ENCODE measurements at regions not wholly inside any gene's neighbourhood (a gene's known extent, or its start where the extent isn't known, plus 50 kb on each side); places are given as distances from the start of the nearest gene placed in this dataset.
"Not testable (repeated sequence)": the region's sequence is repeated elsewhere in the genome, so short reads cannot be mapped to it uniquely, and the experiment has no call there.

GRCh38 chr1:190904091-190904695 lies 426.5 kb upstream of the BRINP3 start:
- Histone ChIP-seq H3K36me3 (ENCODE audit: insufficient read depth) (no peaks in the 10 kb centered on the region), H3K4me3 (ENCODE audit: low read depth, low read length) (no peak overlapping the region), H3K4me1 (ENCODE audit: insufficient read depth) (no peaks in the 10 kb centered on the region), H3K27ac (ENCODE audit: low read depth) (no peak overlapping the region)
- no peak for DNase-seq (ENCODE audit: extremely low spot score)
- 67% methylated on average over 2 of the region's 2 CpGs for WGBS

DNA sequence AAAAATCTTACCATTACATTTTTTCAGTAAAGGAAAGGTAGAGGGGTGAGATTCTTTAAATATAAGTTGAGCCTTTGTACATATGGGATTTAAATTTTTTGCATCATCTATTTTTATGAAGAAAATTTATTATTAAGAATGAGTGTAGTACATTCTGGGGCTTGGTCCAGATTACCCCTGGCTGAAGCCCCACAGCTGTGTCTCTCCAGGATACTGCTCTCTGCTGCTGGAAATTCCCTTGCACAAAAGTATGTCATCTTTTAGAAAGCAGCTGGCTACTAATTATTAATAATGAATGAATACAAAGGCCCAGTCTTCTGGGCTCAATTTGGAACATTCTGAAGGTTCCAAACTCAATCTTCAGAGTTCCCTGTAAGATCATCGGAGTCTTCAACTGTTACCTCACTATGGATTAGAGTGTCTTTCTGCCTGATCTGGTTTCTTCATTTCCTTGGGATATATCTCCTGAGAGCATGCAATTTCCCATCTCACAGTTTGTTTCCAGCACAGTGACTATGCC lies 428.6 kb upstream of the BRINP3 start:
- DNase-seq (ENCODE audit: extremely low spot score), result no peak
- Histone ChIP-seq H3K27ac (ENCODE audit: low read depth) (no peak overlapping the region), H3K36me3 (ENCODE audit: insufficient read depth) (no peaks in the 10 kb centered on the region), H3K4me3 (ENCODE audit: low read depth, low read length) (no peak overlapping the region), H3K4me1 (ENCODE audit: insufficient read depth) (no peaks in the 10 kb centered on the region)
- 63% methylated on average over 1 of the region's 1 CpG for whole genome bisulfite sequencing

DNA sequence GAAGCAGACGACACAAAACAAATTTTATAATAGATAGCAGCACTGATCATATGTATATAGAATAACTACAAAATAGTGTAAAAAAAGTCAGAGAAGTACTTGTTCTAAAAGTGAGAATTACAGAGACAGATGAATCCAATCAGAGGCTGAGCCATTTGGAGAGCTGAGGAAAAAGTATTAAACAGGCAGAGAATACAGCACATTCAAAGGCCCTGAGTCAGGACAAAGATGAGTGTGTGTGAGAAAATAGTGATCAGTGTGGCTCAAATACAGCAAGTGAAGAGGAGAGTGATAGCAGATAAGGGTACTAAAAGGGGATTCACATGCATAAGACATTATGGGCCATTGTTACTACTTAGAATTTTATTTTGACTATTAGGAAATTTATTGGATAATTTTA lies 430.6 kb upstream of the BRINP3 start:
- no peaks in the 10 kb centered on the region for H3K4me1 ChIP-seq (ENCODE audit: insufficient read depth)
- DNase-seq (ENCODE audit: extremely low spot score), result no peak
- no peak overlapping the region for H3K4me3 ChIP-seq (ENCODE audit: low read depth, low read length)
- H3K36me3 ChIP-seq (ENCODE audit: insufficient read depth), result no peaks in the 10 kb centered on the region
- H3K27ac ChIP-seq (ENCODE audit: low read depth), result no peak overlapping the region
- 94% methylated on average over 1 of the region's 1 CpG for WGBS

GRCh38 chr1:190908691-190909090 lies 431.0 kb upstream of the BRINP3 start:
- DNase-seq (ENCODE audit: extremely low spot score), result no peak
- H3K4me3 ChIP-seq (ENCODE audit: low read depth, low read length), result no peak overlapping the region
- no peaks in the 10 kb centered on the region for H3K36me3 ChIP-seq (ENCODE audit: insufficient read depth)
- no peak overlapping the region for H3K27ac ChIP-seq (ENCODE audit: low read depth)
- no peaks in the 10 kb centered on the region for H3K4me1 ChIP-seq (ENCODE audit: insufficient read depth)

DNA sequence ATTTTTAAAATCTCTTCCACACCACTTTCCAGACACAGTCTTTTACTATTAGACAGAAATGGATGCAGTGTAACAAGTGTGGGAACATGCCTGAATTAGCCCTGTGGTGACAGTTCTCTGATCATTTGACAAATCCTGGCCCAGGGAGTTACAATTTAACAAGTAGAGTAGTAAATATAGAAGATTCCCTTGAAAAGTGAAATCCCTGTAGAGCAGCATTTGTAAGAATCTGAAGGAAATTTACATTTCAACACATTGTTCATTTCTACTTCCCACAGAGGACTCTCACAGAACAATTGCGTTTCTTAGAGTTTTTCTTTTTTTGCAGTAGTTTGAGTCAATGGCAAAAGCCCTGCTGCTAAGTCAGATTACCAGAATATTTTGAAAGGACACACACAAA lies 458.3 kb upstream of the BRINP3 start:
- H3K4me1 ChIP-seq (ENCODE audit: insufficient read depth), result no peaks in the 10 kb centered on the region
- WGBS, result 55% methylated on average over 1 of the region's 1 CpG
- no peaks in the 10 kb centered on the region for H3K36me3 ChIP-seq (ENCODE audit: insufficient read depth)
- H3K4me3 ChIP-seq (ENCODE audit: low read depth, low read length), result no peak overlapping the region
- no peak for DNase-seq (ENCODE audit: extremely low spot score)
- no peak overlapping the region for H3K27ac ChIP-seq (ENCODE audit: low read depth)

GRCh38 chr1:190936337-190936736 lies 458.7 kb upstream of the BRINP3 start:
- Histone ChIP-seq H3K4me3 (ENCODE audit: low read depth, low read length) (no peak overlapping the region), H3K4me1 (ENCODE audit: insufficient read depth) (no peaks in the 10 kb centered on the region), H3K27ac (ENCODE audit: low read depth) (no peak overlapping the region), H3K36me3 (ENCODE audit: insufficient read depth) (no peaks in the 10 kb centered on the region)
- DNase-seq (ENCODE audit: extremely low spot score), result no peak
- WGBS, result 89% methylated on average over 1 of the region's 1 CpG

- WGBS, result 86% methylated on average over 2 of the region's 2 CpGs
- Histone ChIP-seq H3K27ac (ENCODE audit: low read depth) (no peak overlapping the region), H3K36me3 (ENCODE audit: insufficient read depth) (no peaks in the 10 kb centered on the region), H3K4me1 (ENCODE audit: insufficient read depth) (no peaks in the 10 kb centered on the region), H3K4me3 (ENCODE audit: low read depth, low read length) (no peak overlapping the region)
- DNase-seq (ENCODE audit: extremely low spot score), result no peak
Observed at GRCh38 chr1:190940951-190941350, 463.3 kb upstream of the BRINP3 start.

DNA sequence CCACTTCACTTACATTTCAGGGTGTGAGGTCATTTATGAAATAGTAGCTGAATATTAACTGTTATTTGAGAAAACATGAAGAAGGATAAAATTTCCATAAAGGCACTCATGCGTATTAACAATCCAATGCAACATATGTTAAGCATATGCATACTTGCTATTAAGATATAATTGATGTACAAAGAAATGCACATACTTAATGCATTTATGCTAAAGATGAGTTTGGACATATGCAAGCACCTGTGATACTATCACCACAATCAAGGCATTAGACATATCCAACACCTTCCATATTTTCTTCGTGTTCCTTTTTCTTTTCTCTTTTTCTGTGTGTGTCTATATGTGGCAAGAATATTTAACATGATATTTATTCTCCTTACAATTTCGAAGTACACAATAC lies 464.8 kb upstream of the BRINP3 start:
- Histone ChIP-seq H3K27ac (ENCODE audit: low read depth) (no peak overlapping the region), H3K36me3 (ENCODE audit: insufficient read depth) (no peaks in the 10 kb centered on the region), H3K4me1 (ENCODE audit: insufficient read depth) (no peaks in the 10 kb centered on the region), H3K4me3 (ENCODE audit: low read depth, low read length) (no peak overlapping the region)
- WGBS, result 77% methylated on average over 3 of the region's 3 CpGs
- DNase-seq (ENCODE audit: extremely low spot score), result no peak

GRCh38 chr1:190943722-190944121 lies 466.1 kb upstream of the BRINP3 start:
- H3K4me3 ChIP-seq (ENCODE audit: low read depth, low read length); H3K36me3 ChIP-seq (ENCODE audit: insufficient read depth); H3K4me1 ChIP-seq (ENCODE audit: insufficient read depth); DNase-seq (ENCODE audit: extremely low spot score); H3K27ac ChIP-seq (ENCODE audit: low read depth): not testable (repeated sequence)
- 93% methylated on average over 5 of the region's 5 CpGs for WGBS

- no peak overlapping the region for H3K27ac ChIP-seq (ENCODE audit: low read depth)
- DNase-seq (ENCODE audit: extremely low spot score), result no peak
- H3K4me3 ChIP-seq (ENCODE audit: low read depth, low read length), result no peak overlapping the region
- H3K4me1 ChIP-seq (ENCODE audit: insufficient read depth), result no peaks in the 10 kb centered on the region
- WGBS, result 74% methylated on average over 5 of the region's 5 CpGs
- no peaks in the 10 kb centered on the region for H3K36me3 ChIP-seq (ENCODE audit: insufficient read depth)
Observed at GRCh38 chr1:190949939-190950338, 472.3 kb upstream of the BRINP3 start.

DNA sequence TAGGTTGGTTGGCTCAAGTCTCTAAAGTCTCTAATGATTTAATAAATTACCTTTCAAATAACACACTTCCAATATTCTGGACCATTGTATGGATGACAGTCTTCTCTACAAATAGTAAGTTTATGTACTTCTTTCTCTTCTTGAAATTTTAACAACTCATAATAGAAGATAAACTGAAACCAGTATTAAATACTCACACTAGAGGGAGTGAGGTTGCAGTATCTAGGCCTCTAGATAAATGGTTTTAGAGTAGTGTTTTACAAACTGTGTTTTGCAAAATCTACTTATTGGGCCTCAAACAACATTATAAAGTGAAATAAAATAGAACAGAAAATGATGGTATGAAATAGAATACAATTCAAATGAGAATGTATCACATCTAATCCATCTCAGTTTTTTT lies 479.9 kb upstream of the BRINP3 start:
- no peak overlapping the region for H3K27ac ChIP-seq (ENCODE audit: low read depth)
- no peak for DNase-seq (ENCODE audit: extremely low spot score)
- H3K4me3 ChIP-seq (ENCODE audit: low read depth, low read length), result no peak overlapping the region
- H3K4me1 ChIP-seq (ENCODE audit: insufficient read depth), result no peaks in the 10 kb centered on the region
- no peaks in the 10 kb centered on the region for H3K36me3 ChIP-seq (ENCODE audit: insufficient read depth)

DNA sequence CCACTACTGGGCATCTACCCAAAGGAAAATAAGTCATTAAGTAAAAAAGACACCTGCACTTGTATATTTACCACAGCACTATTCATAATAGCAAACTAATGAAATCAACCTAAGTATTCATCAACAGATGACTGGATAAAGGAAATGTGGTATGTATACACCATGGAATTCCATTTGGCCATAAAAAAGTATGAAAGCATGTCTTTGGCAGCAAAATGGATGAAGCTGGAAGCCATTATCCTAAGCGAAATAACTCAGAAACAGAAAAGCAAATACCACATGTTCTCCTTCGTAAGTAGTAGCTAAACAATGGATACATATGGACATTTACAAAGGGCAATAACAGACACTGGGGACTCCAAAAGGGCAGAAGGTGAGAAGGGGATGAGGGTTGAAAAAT lies 485.7 kb upstream of the BRINP3 start:
- no peak for DNase-seq (ENCODE audit: extremely low spot score)
- Histone ChIP-seq H3K36me3 (ENCODE audit: insufficient read depth) (no peaks in the 10 kb centered on the region), H3K4me3 (ENCODE audit: low read depth, low read length) (no peak overlapping the region), H3K27ac (ENCODE audit: low read depth) (no peak overlapping the region), H3K4me1 (ENCODE audit: insufficient read depth) (no peaks in the 10 kb centered on the region)
- WGBS, result 76% methylated on average over 2 of the region's 2 CpGs

DNA sequence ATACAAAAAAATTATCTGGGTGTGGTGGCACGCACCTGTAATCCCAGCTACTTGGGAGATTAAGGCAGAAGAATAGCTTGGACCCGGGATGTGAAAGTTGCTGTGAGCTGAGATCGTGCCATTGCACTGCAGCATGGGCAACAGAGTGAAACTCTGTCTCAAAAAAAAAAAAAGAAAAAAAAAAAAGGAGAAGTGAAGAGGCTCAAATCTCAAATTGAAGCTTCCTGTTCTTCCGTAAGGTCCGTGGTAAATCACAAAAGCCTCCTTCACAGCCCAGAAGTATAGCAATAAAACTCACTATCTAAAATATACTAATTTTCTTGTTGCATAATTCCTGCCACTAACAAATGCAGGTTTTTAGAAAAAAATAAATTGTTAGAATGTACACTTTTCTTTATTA lies 498.2 kb upstream of the BRINP3 start:
- DNase-seq (ENCODE audit: extremely low spot score), result no peak
- WGBS, result 66% methylated on average over 5 of the region's 5 CpGs
- Histone ChIP-seq H3K4me3 (ENCODE audit: low read depth, low read length) (no peak overlapping the region), H3K4me1 (ENCODE audit: insufficient read depth) (no peaks in the 10 kb centered on the region), H3K36me3 (ENCODE audit: insufficient read depth) (no peaks in the 10 kb centered on the region), H3K27ac (ENCODE audit: low read depth) (no peak overlapping the region)

DNA sequence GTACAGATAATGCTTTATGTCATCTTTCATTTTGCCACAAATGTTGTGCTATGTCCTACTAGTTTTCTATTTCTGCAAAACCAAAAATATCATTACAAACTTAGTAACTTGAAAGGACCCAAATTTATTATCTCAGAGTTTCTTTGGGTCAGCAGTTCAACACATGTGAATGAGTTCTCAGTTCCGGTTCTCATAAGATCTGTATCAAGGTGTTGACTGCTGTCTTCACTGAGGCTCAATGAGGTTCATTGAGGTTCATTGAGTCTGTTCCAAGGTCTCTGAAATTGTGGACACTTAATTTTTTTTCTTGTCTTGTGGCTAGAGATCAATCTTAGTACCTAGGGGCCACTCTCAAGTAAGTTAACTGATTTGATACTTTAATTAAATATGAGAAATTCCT lies 525.1 kb upstream of the BRINP3 start:
- H3K4me3 ChIP-seq (ENCODE audit: low read depth, low read length), result no peak overlapping the region
- no peak for DNase-seq (ENCODE audit: extremely low spot score)
- no peaks in the 10 kb centered on the region for H3K4me1 ChIP-seq (ENCODE audit: insufficient read depth)
- no peaks in the 10 kb centered on the region for H3K36me3 ChIP-seq (ENCODE audit: insufficient read depth)
- 95% methylated on average over 1 of the region's 1 CpG for WGBS
- no peak overlapping the region for H3K27ac ChIP-seq (ENCODE audit: low read depth)

GRCh38 chr1:191016765-191017164 lies 539.1 kb upstream of the BRINP3 start:
- Histone ChIP-seq H3K36me3 (ENCODE audit: insufficient read depth) (no peaks in the 10 kb centered on the region), H3K4me1 (ENCODE audit: insufficient read depth) (no peaks in the 10 kb centered on the region), H3K4me3 (ENCODE audit: low read depth, low read length) (no peak overlapping the region), H3K27ac (ENCODE audit: low read depth) (no peak overlapping the region)
- DNase-seq (ENCODE audit: extremely low spot score), result no peak
- 96% methylated on average over 6 of the region's 6 CpGs for WGBS

Data from urinary bladder (tissue), 3 donors.